HG02642 (cell line): ENCODE measurements at regions not wholly inside any gene's neighbourhood (a gene's known extent, or its start where the extent isn't known, plus 50 kb on each side); places are given as distances from the start of the nearest gene placed in this dataset.
"Not testable (repeated sequence)": the region's sequence is repeated elsewhere in the genome, so short reads cannot be mapped to it uniquely, and the experiment has no call there.

Experiments used
- ATAC-seq: cut with Tn5 transposase; IDR thresholded peaks from one replicate; pipeline ENCODE4 v1.9.1; 2021; ENCODE audit warnings: mild to moderate bottlenecking; ENCODE audit not compliant: unreplicated experiment, poor library complexity

- no peak for ATAC-seq
These were observed 235.9 kb upstream of the GIMD1 start for GRCh38 chr4:106604319-106605051.

GRCh38 chr4:106603471-106603870 lies 234.9 kb upstream of the GIMD1 start:
- no peak for ATAC-seq

GRCh38 chr4:106602711-106603110 lies 234.1 kb upstream of the GIMD1 start:
- ATAC-seq = no peak

- no peak for ATAC-seq
These were observed 232.9 kb upstream of the GIMD1 start for GRCh38 chr4:106601519-106601918.

GRCh38 chr4:106595906-106596305 lies 227.3 kb upstream of the GIMD1 start:
- ATAC-seq = no peak

- no peak for ATAC-seq
These were observed 225.8 kb upstream of the GIMD1 start for GRCh38 chr4:106594291-106594952.

GRCh38 chr4:106588891-106589290 lies 220.3 kb upstream of the GIMD1 start:
- no peak for ATAC-seq

- no peak for ATAC-seq
These were observed 219.0 kb upstream of the GIMD1 start for GRCh38 chr4:106587558-106587957.

- ATAC-seq = no peak
These were observed 217.4 kb upstream of the GIMD1 start for GRCh38 chr4:106585915-106586349.

GRCh38 chr4:106584337-106584989 lies 215.9 kb upstream of the GIMD1 start:
- no peak for ATAC-seq

- ATAC-seq = no peak
These were observed 215.0 kb upstream of the GIMD1 start for GRCh38 chr4:106583567-106583966.

- ATAC-seq = no peak
These were observed 214.5 kb upstream of the GIMD1 start for GRCh38 chr4:106583108-106583507.

GRCh38 chr4:106582103-106582502 lies 213.5 kb upstream of the GIMD1 start:
- no peak for ATAC-seq

- no peak for ATAC-seq
These were observed 210.7 kb upstream of the GIMD1 start for GRCh38 chr4:106579236-106579635.

GRCh38 chr4:106569146-106570031 lies 200.8 kb upstream of the GIMD1 start:
- no peak for ATAC-seq

GRCh38 chr4:106565727-106566126 lies 197.1 kb upstream of the GIMD1 start:
- no peak for ATAC-seq

GRCh38 chr4:106563637-106564036 lies 195.1 kb upstream of the GIMD1 start:
- not testable (repeated sequence) for ATAC-seq

GRCh38 chr4:106551724-106552123 lies 183.1 kb upstream of the GIMD1 start:
- ATAC-seq = no peak

- ATAC-seq = no peak
These were observed 180.0 kb upstream of the GIMD1 start for GRCh38 chr4:106548446-106549044.

GRCh38 chr4:106546370-106546769 lies 177.8 kb upstream of the GIMD1 start:
- ATAC-seq = no peak
